HCT116 (cell line): ENCODE measurements at regions not wholly inside any gene's neighbourhood (a gene's known extent, or its start where the extent isn't known, plus 50 kb on each side); places are given as distances from the start of the nearest gene placed in this dataset.

Source experiments
- ATAC-seq: fragments of 200-7000 bp; cut with Tn5 transposase; 2 replicates; pipeline ENCODE4 v1.9.1; 2020; ENCODE audit warnings: mild to moderate bottlenecking, moderate library complexity
- BruUV-seq: library from RNA; stranded (reverse); fragments of 400-500 nt; replicated peaks from 2 replicates; lab custom pipeline; 2021; lab: Mats Ljungman, UMichigan
- CTCF ChIA-PET: fragments of 300-600 bp; sonication (Branson Sonifier 250); formaldehyde crosslinking; loops from one replicate; lab custom pipeline; 2021; ENCODE audit warnings: antibody characterized with exemption; lab: Charles Lee
- POLR2A ChIA-PET: fragments of 300-600, 350-600 bp; sonication (Branson Sonifier 250); formaldehyde crosslinking; loops from one replicate; lab custom pipeline; 2021; ENCODE audit warnings: antibody characterized with exemption; lab: Charles Lee
- RAD21 ChIA-PET, 2 experiments: fragments of 300-600 bp; sonication (Branson Sonifier 250); formaldehyde crosslinking; loops; one replicate each; lab custom pipeline; 2023; ENCODE audit warnings: low total read pairs in 2 of 2; ENCODE audit not compliant: uncharacterized antibody in 2 of 2, unreplicated experiment in 2 of 2, low non-redundant PET in 1 of 2; lab: Charles Lee
- DNase-seq: peaks from one replicate; pipeline ENCODE4 v3.0.0-alpha.2; 2010; ENCODE audit warnings: low read depth, low spot score
- H2AFZ ChIP-seq: fragments of 200-600 bp; shearing (Covaris generic), sonication (generic); 2 replicates; pipeline ENCODE4 v1.6.1; 2017; ENCODE audit warnings: low read depth, mixed run types, mixed read lengths, antibody characterized with exemption, low read length; ENCODE audit not compliant: poor library complexity, severe bottlenecking
- H3K27ac ChIP-seq: 2 replicates; pipeline ENCODE4 v1.5.1; 2012; ENCODE audit warnings: low read depth, low read length
- H3K27me3 ChIP-seq: fragments of 200-600 bp; sonication (generic); 2 replicates; pipeline ENCODE4 v1.6.1; 2016; ENCODE audit warnings: mixed run types, low read length, mixed read lengths; ENCODE audit not compliant: insufficient read depth
- H3K36me3 ChIP-seq, 2 experiments: fragments of 200-500 bp in 1 of 2; fragments of 200-600 bp in 1 of 2; sonication (Bioruptor generic) in 1 of 2; sonication (generic) in 1 of 2; 2 replicates each; pipeline versions ENCODE4 v1.5.1 to v1.6.1; 2014 to 2016; ENCODE audit warnings: low read length in 2 of 2, inconsistent platforms in 1 of 2, mixed read lengths in 1 of 2, mixed run types in 1 of 2; ENCODE audit not compliant: insufficient read depth in 2 of 2, control insufficient read depth in 1 of 2
- H3K4me1 ChIP-seq, 2 experiments: fragments of 200-600 bp in 1 of 2; sonication (generic) in 1 of 2; 2 replicates each; pipeline versions ENCODE4 v1.5.1 to v1.6.1; 2012 to 2017; ENCODE audit warnings: low read length in 2 of 2, inconsistent platforms in 1 of 2, mild to moderate bottlenecking in 1 of 2, mixed read lengths in 1 of 2, mixed run types in 1 of 2, moderate library complexity in 1 of 2; ENCODE audit not compliant: insufficient read depth in 2 of 2, control insufficient read depth in 1 of 2
- H3K4me2 ChIP-seq: fragments of 200-600 bp; sonication (generic); 2 replicates; pipeline ENCODE4 v1.6.1; 2017; ENCODE audit warnings: mixed run types, low read length, mixed read lengths
- H3K4me3 ChIP-seq, 2 experiments: fragments of 200-600 bp in 1 of 2; sonication (generic) in 1 of 2; replicated peaks in 1 of 2; 2 replicates each; pipeline ENCODE4 v1.5.1; 2011 to 2016; ENCODE audit warnings: low read length in 2 of 2, control low read depth in 1 of 2, low read depth in 1 of 2, mild to moderate bottlenecking in 1 of 2, mixed read lengths in 1 of 2, mixed run types in 1 of 2
- H3K79me2 ChIP-seq: fragments of 200-600 bp; sonication (generic); 2 replicates; pipeline ENCODE4 v1.6.1; 2017; ENCODE audit warnings: mild to moderate bottlenecking, mixed run types, low read length, moderate library complexity, mixed read lengths; ENCODE audit not compliant: insufficient read depth
- H3K9ac ChIP-seq: fragments of 200-600 bp; sonication (generic); 2 replicates; pipeline ENCODE4 v1.6.1; 2016; ENCODE audit warnings: low read length, mixed read lengths
- H3K9me2 ChIP-seq: fragments of 200-600 bp; sonication (generic), shearing (Covaris generic); 2 replicates; pipeline ENCODE4 v1.6.1; 2017; ENCODE audit warnings: mixed run types, mild to moderate bottlenecking, moderate library complexity; ENCODE audit not compliant: insufficient read depth
- H3K9me3 ChIP-seq, 2 experiments: fragments of 200-500 bp in 1 of 2; fragments of 200-600 bp in 1 of 2; sonication (Bioruptor generic) in 1 of 2; sonication (generic) in 1 of 2; 2 replicates each; pipeline ENCODE4 v1.6.1; 2014 to 2017; ENCODE audit warnings: low read length in 2 of 2, mixed read lengths in 2 of 2, inconsistent platforms in 1 of 2, low read depth in 1 of 2, mild to moderate bottlenecking in 1 of 2, mixed run types in 1 of 2, moderate library complexity in 1 of 2; ENCODE audit not compliant: control insufficient read depth in 1 of 2, insufficient read depth in 1 of 2
- H4K20me1 ChIP-seq: fragments of 200-600 bp; sonication (generic), shearing (Covaris generic); 2 replicates; pipeline ENCODE4 v1.6.1; 2017; ENCODE audit warnings: mixed run types, mild to moderate bottlenecking, moderate library complexity; ENCODE audit not compliant: insufficient read depth
- CEBPB ChIP-seq: IDR thresholded peaks from 2 replicates; pipeline ENCODE4 v1.6.1; 2012; ENCODE audit warnings: low read depth
- ELF1 ChIP-seq: IDR thresholded peaks from 2 replicates; pipeline ENCODE4 v1.6.1; 2012; ENCODE audit warnings: low read depth, borderline replicate concordance
- POLR2A ChIP-seq: IDR thresholded peaks from 2 replicates; pipeline ENCODE4 v1.7.0; 2011; ENCODE audit warnings: borderline replicate concordance; ENCODE audit not compliant: insufficient read depth, insufficient read length; ENCODE audit errors: extremely low read depth
- POLR2AphosphoS5 ChIP-seq: IDR thresholded peaks from 2 replicates; pipeline ENCODE4 v1.6.1; 2011; ENCODE audit warnings: mild to moderate bottlenecking, low read depth, low read length, moderate library complexity
- REST ChIP-seq: IDR thresholded peaks from 2 replicates; pipeline ENCODE4 v1.6.1; 2012; ENCODE audit warnings: low read depth
- SIN3A ChIP-seq: IDR thresholded peaks from 2 replicates; pipeline ENCODE4 v1.6.1; 2012; ENCODE audit warnings: low read depth
- ZFX ChIP-seq: fragments of 450-650 bp; IDR thresholded peaks from 2 replicates; pipeline ENCODE4 v1.6.1; 2017
- intact Hi-C: fragments of 100-400 bp; cut with micrococcal nuclease; formaldehyde crosslinking; loops from 2 replicates; pipeline ENCODE4 v1.10.0; 2022
- TF ChIP-seq, protein P1 (sequence below): IDR thresholded peaks from 2 replicates; pipeline ENCODE4 v1.6.1; 2012

DNA sequence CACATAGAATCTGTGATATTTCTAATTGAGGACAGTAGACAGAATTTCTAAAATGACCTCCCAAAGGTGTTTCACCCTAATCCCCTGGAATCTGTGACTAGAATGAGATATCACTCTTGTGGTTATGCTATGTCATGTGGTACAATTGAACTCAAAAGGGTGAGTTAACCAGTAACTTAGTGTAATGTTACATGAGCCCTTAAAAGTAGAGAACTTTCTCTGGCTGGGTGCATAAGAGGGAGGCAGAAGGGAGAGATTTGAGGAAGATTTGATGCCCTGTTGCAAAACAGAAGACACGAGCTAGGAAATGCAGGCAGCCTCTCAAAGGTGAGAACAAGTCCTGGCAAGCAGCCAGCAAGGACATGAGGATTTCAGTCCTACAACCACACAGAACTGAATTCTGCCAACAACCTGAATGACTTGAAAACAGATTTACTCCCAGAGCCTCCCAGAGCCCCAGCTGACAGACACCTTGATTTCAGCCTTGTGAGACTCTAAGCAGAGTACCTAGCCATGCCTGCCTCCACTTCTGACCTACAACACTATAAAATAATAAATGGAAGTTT lies 160.3 kb downstream of the MTHFS start:
- ChIA-PET RAD21 (no interaction called here), CTCF (no interaction called here), POLR2A (no interaction called here)
- Histone ChIP-seq H3K4me1 (no peaks in the 10 kb centered on the region), H3K79me2 (no peaks in the 10 kb centered on the region), H3K27ac (no peak overlapping the region), H2AFZ (no peak overlapping the region), H3K9me3 (no peaks in the 10 kb centered on the region), H4K20me1 (no peaks in the 10 kb centered on the region), H3K9me2 (no peaks in the 10 kb centered on the region), H3K36me3 (no peaks in the 10 kb centered on the region), H3K9ac (no peak overlapping the region), H3K27me3 (peaks cover 7% of the 10 kb centered on the region; the same call in 1 of the 2 replicates), H3K4me2 (no peak overlapping the region), H3K4me3 (no peak overlapping the region)
- ATAC-seq, result no peak
- no peak for DNase-seq
- no peak for TF ChIP-seq POLR2A
- no TSS peak for BruUV-seq
- intact Hi-C loops, result no loop called here

- Histone ChIP-seq H3K27me3 (no peaks in the 10 kb centered on the region), H3K9me3 (no peaks in the 10 kb centered on the region)
- POLR2A ChIA-PET, result no interaction called here
- no peak for DNase-seq
- TF ChIP-seq POLR2AphosphoS5, result no peak
- no peak for TF ChIP-seq SIN3A
- TF ChIP-seq, protein P1, sequence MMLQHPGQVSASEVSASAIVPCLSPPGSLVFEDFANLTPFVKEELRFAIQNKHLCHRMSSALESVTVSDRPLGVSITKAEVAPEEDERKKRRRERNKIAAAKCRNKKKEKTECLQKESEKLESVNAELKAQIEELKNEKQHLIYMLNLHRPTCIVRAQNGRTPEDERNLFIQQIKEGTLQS, result no peak
- no peak for TF ChIP-seq ZFX
- no peak for TF ChIP-seq REST
- TF ChIP-seq CEBPB, result no peak
- no peak for TF ChIP-seq ELF1
- TF ChIP-seq, all 23 proteins: peak for 0
- CTCF ChIA-PET, result no interaction called here
- ATAC-seq, result no peak
- Histone ChIP-seq H3K9ac (no peak overlapping the region), H3K4me1 (peaks cover 0 to 4% of the 10 kb centered on the region in 2 experiments; a peak in 1 of 4 replicates), H3K36me3 (no peaks in the 10 kb centered on the region), H3K27ac (no peak overlapping the region), H3K4me2 (no peak overlapping the region), H3K4me3 (no peak overlapping the region), H3K9me2 (no peaks in the 10 kb centered on the region), H2AFZ (no peak overlapping the region), H3K79me2 (no peaks in the 10 kb centered on the region), H4K20me1 (no peaks in the 10 kb centered on the region)
- no TSS peak for BruUV-seq
- intact Hi-C loops, result no loop called here
- RAD21 ChIA-PET, result no interaction called here
Observed at GRCh38 chr15:79738143-79738542, 158.7 kb downstream of the MTHFS start.
